ENCODE measurements at regions not wholly inside any gene's neighbourhood (a gene's known extent, or its start where the extent isn't known, plus 50 kb on each side); places are given as distances from the start of the nearest gene placed in this dataset.

GRCh38 chr5:101877451-101877850 is 418.6 kb downstream of the SLCO4C1 start:
- no peak overlapping the region for H3K4me2 ChIP-seq (ENCODE audit: low read depth, low read length)
- no peak overlapping the region for H3K9ac ChIP-seq (ENCODE audit: low read length)

GRCh38 chr5:101866473-101866872 is 429.6 kb downstream of the SLCO4C1 start:
- Histone ChIP-seq H3K36me3 (replicated peaks; ENCODE audit: insufficient read depth, low read length) (no peaks in the 10 kb centered on the region), H3K27ac (ENCODE audit: low read length) (no peak overlapping the region), H3K4me3 (ENCODE audit: low read length) (no peak overlapping the region), H3K79me2 (ENCODE audit: low read length) (no peaks in the 10 kb centered on the region), H3K9ac (ENCODE audit: low read length) (no peak overlapping the region), H3K9me2 (replicated peaks; ENCODE audit: insufficient read depth, low read length) (no peaks in the 10 kb centered on the region), H3F3A (ENCODE audit: insufficient read depth, low read length) (no peaks in the 10 kb centered on the region), H3K9me3 (replicated peaks; ENCODE audit: insufficient read depth, low read length) (no peaks in the 10 kb centered on the region), H4K20me1 (ENCODE audit: insufficient read depth, low read length) (no peaks in the 10 kb centered on the region), H2AFZ (ENCODE audit: low read length) (no peak overlapping the region), H3K4me2 (ENCODE audit: low read depth, low read length) (no peak overlapping the region), H3K4me1 (ENCODE audit: low read length) (no peaks in the 10 kb centered on the region), H3K27me3 (replicated peaks; ENCODE audit: insufficient read depth, low read length) (no peaks in the 10 kb centered on the region)
- TF ChIP-seq, protein P1, sequence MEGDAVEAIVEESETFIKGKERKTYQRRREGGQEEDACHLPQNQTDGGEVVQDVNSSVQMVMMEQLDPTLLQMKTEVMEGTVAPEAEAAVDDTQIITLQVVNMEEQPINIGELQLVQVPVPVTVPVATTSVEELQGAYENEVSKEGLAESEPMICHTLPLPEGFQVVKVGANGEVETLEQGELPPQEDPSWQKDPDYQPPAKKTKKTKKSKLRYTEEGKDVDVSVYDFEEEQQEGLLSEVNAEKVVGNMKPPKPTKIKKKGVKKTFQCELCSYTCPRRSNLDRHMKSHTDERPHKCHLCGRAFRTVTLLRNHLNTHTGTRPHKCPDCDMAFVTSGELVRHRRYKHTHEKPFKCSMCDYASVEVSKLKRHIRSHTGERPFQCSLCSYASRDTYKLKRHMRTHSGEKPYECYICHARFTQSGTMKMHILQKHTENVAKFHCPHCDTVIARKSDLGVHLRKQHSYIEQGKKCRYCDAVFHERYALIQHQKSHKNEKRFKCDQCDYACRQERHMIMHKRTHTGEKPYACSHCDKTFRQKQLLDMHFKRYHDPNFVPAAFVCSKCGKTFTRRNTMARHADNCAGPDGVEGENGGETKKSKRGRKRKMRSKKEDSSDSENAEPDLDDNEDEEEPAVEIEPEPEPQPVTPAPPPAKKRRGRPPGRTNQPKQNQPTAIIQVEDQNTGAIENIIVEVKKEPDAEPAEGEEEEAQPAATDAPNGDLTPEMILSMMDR (IDR thresholded peaks at IDR 0.05; ENCODE audit: low read length): no peak
- no peak for TF ChIP-seq EZH2 (optimal IDR thresholded peaks at IDR 0.05; ENCODE audit: low read depth, low read length)
- TF ChIP-seq EZH2phosphoT487 (IDR thresholded peaks at IDR 0.05; ENCODE audit: low read length): no peak
- peak; percentile 3 for DNase-seq

More at GRCh38 chr5:101877451-101877850, 418.6 kb downstream of the SLCO4C1 start:
- H3K27me3 ChIP-seq (replicated peaks; ENCODE audit: insufficient read depth, low read length): no peaks in the 10 kb centered on the region
- H2AFZ ChIP-seq (ENCODE audit: low read length): no peak overlapping the region
- H3K4me3 ChIP-seq (ENCODE audit: low read length): no peak overlapping the region
- TF ChIP-seq, protein P1 (IDR thresholded peaks at IDR 0.05; ENCODE audit: low read length): no peak
- TF ChIP-seq EZH2 (optimal IDR thresholded peaks at IDR 0.05; ENCODE audit: low read depth, low read length) (no peak), EZH2phosphoT487 (IDR thresholded peaks at IDR 0.05; ENCODE audit: low read length) (no peak)
- no peaks in the 10 kb centered on the region for H3F3A ChIP-seq (ENCODE audit: insufficient read depth, low read length)
- no peaks in the 10 kb centered on the region for H3K9me3 ChIP-seq (replicated peaks; ENCODE audit: insufficient read depth, low read length)
- no peaks in the 10 kb centered on the region for H3K9me2 ChIP-seq (replicated peaks; ENCODE audit: insufficient read depth, low read length)
- DNase-seq: no peak
- no peaks in the 10 kb centered on the region for H3K79me2 ChIP-seq (ENCODE audit: low read length)
- H3K27ac ChIP-seq (ENCODE audit: low read length): no peak overlapping the region
- H3K4me1 ChIP-seq (ENCODE audit: low read length): no peaks in the 10 kb centered on the region
- no peaks in the 10 kb centered on the region for H4K20me1 ChIP-seq (ENCODE audit: insufficient read depth, low read length)
- no peaks in the 10 kb centered on the region for H3K36me3 ChIP-seq (replicated peaks; ENCODE audit: insufficient read depth, low read length)

GRCh38 chr5:101860563-101860962 is 435.5 kb downstream of the SLCO4C1 start:
- Histone ChIP-seq H3K36me3 (replicated peaks; ENCODE audit: insufficient read depth, low read length) (no peaks in the 10 kb centered on the region), H3K9ac (ENCODE audit: low read length) (no peak overlapping the region), H2AFZ (ENCODE audit: low read length) (no peak overlapping the region), H3K79me2 (ENCODE audit: low read length) (no peaks in the 10 kb centered on the region), H3K4me2 (ENCODE audit: low read depth, low read length) (no peak overlapping the region), H3K4me1 (ENCODE audit: low read length) (no peaks in the 10 kb centered on the region), H3K4me3 (ENCODE audit: low read length) (no peak overlapping the region), H3K9me3 (replicated peaks; ENCODE audit: insufficient read depth, low read length) (no peaks in the 10 kb centered on the region), H3F3A (ENCODE audit: insufficient read depth, low read length) (no peaks in the 10 kb centered on the region), H3K27me3 (replicated peaks; ENCODE audit: insufficient read depth, low read length) (no peaks in the 10 kb centered on the region), H3K27ac (ENCODE audit: low read length) (no peak overlapping the region), H4K20me1 (ENCODE audit: insufficient read depth, low read length) (no peaks in the 10 kb centered on the region), H3K9me2 (replicated peaks; ENCODE audit: insufficient read depth, low read length) (no peaks in the 10 kb centered on the region)
- DNase-seq: no peak
- no peak for TF ChIP-seq EZH2phosphoT487 (IDR thresholded peaks at IDR 0.05; ENCODE audit: low read length)
- no peak for TF ChIP-seq EZH2 (optimal IDR thresholded peaks at IDR 0.05; ENCODE audit: low read depth, low read length)
- TF ChIP-seq, protein P1 (IDR thresholded peaks at IDR 0.05; ENCODE audit: low read length): no peak
